Left lobe of liver (tissue), 2 donors: ENCODE measurements at regions not wholly inside any gene's neighbourhood (a gene's known extent, or its start where the extent isn't known, plus 50 kb on each side); places are given as distances from the start of the nearest gene placed in this dataset.
"Not testable (repeated sequence)": the region's sequence is repeated elsewhere in the genome, so short reads cannot be mapped to it uniquely, and the experiment has no call there.

Experiments used
- ATAC-seq: fragments of 200-7000 bp; cut with Tn5 transposase; one replicate; pipeline ENCODE4 v1.9.1; 2020; ENCODE audit warnings: mild to moderate bottlenecking, moderate library complexity
- DNase-seq: peaks from one replicate; pipeline ENCODE4 v3.0.0-alpha.2; 2020; ENCODE audit warnings: low spot score
- donor health status: DM: no; HTN: no; CAD: no; lungs with moderate emphysema.
- donor health status: DM: no; HTN: yes; CAD: no.

DNA sequence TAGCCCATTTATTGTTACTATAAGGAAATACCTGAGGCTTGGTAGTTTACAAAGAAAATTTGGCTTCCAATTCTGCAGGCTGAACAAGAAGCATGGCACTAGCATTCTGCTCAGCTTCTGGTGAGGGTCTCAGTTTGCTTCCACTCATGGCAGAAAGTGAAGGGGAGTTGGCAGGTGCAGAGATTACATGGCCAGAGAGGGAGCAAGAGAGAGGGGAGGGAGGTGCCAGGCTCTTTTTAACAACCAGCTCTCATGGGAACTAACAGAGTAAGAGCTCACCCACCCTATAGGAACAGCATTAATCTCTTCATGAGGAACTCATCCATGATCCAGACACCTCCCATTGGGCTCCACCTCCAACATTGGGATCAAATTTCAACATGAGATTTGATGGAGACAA lies 437.9 kb downstream of the CHL1 start:
- no peak for ATAC-seq
- DNase-seq: no peak

GRCh38 chr3:635393-635792 lies 438.8 kb downstream of the CHL1 start:
- ATAC-seq (no peak), DNase-seq (no peak)

GRCh38 chr3:643376-643775 lies 446.8 kb downstream of the CHL1 start:
- DNase-seq (no peak), ATAC-seq (no peak)

- DNase-seq (no peak), ATAC-seq (no peak)
Measured at GRCh38 chr3:655824-656223, 437.0 kb upstream of the CNTN6 start.

GRCh38 chr3:661356-661755 lies 431.5 kb upstream of the CNTN6 start:
- DNase-seq: no peak
- ATAC-seq: no peak

DNA sequence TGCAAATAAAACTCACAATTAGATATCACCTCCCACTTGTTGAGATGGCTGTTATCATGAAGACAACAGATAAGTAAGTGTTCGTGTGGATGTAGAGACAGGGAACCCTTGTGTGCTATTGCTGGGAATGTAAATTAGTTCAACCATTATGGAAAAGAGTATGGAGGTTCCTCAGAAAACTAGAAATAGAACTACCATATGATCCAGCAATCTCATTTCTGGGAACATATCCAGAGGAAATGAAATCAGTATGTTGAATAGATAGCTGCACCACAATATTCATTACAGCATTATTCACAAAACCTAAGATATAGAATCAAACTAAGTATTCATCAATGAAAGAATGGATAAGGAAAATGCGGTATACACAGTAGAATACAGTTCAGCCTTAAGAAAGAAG lies 418.7 kb upstream of the CNTN6 start:
- no peak for DNase-seq
- ATAC-seq: no peak

GRCh38 chr3:675846-676245 lies 417.0 kb upstream of the CNTN6 start:
- DNase-seq (no peak), ATAC-seq (no peak)

GRCh38 chr3:683770-684169 lies 409.1 kb upstream of the CNTN6 start:
- no peak for DNase-seq
- ATAC-seq: no peak

GRCh38 chr3:690770-691169 lies 402.1 kb upstream of the CNTN6 start:
- DNase-seq (no peak), ATAC-seq (no peak)

DNA sequence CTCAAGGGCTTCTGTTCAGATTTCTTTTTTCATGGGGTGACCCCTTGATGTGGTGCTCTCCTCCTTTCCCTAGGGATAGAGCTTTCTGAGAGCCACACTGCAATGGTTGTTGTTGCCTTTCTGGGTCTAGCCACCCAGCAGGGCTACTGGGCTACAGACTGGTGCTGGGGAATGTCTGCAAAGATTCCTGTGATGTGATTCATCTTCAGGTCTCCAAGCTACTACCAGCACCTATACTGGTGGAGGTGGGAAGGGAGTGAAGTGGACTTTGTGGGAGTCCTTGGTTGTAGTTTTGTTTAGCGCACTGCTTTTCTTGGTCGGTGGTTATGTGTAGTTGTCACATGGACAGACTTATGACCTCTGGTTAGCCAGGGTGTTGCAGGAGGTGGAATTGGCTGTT lies 392.3 kb upstream of the CNTN6 start:
- no peak for ATAC-seq
- no peak for DNase-seq

- ATAC-seq (no peak), DNase-seq (no peak)
Measured at GRCh38 chr3:707041-707440, 385.8 kb upstream of the CNTN6 start.

DNA sequence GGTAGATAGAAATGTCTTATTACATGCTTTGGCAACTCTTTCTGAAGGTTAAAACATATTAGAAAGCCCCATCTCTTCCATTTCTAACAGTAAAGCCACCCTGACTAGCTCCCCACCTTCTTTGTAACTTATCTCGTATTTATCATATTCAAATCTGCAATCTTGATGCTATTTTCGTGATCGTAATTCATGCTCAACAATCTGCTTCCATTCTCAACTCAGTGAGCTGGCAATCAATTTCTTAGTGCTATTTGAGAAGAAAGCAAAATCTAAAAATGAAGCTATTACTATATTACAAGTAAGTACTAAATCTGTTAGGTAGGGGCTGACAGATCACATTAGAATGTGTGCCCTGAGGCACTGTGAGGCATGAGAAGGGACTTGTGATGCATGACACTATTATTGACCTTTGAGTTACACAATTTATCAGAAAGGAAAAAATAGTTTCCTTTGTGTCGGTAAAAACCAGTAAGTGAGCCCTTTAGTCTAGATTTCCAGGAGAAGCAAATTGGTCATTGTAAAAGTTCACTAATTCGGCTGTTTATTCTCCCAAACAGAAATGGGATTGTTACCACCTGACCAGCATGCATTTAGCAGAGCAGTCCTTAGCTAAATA lies 379.7 kb upstream of the CNTN6 start:
- DNase-seq (no peak), ATAC-seq (no peak)

GRCh38 chr3:713947-714620 lies 378.7 kb upstream of the CNTN6 start:
- DNase-seq (no peak), ATAC-seq (no peak)

DNA sequence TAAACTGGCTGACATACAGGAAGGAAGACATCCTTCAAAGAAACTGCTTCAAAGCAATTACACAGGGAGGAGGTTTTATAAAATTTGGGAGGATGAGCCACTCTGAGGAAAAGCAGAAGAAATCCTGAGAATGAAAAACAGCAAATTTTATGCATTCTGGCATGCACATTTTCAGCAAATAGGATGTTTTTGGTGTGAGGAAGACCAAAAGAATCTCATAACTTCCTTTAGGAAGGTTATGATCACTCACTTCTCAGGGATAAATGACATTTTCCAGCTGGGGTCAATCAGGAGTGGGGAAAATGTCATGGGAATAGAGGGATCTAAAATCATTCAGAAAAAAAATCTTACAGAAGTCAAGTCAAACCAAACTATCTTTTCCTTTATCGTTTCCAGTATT lies 371.7 kb upstream of the CNTN6 start:
- DNase-seq (no peak), ATAC-seq (no peak)

DNA sequence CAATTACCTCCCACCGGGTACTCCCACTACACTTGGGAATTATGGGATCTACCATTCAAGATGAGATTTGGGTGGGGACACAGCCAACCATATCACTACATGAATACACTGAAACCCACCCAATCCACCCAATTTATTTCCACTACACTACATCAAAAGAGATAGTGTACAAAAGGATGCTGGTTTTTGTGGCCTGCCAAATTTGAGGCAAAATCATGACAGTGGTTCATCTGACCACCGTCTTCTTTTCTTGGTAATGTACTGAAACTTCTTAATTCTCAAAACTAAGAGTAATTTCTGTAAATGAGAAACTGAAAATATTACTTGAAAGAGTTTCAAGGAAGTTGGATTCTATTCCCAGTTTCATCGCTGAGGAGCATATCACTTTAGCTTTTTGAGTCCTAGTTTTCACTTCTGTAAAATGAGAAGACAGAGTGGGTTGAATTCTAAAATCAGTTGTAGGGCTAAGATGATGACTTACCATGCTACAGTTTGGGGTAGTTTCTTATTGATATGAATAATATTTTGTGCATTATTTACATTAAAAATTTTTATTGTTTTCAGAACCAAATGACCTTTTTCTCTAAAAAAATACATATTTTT lies 360.4 kb upstream of the CNTN6 start:
- DNase-seq (no peak), ATAC-seq (no peak)

DNA sequence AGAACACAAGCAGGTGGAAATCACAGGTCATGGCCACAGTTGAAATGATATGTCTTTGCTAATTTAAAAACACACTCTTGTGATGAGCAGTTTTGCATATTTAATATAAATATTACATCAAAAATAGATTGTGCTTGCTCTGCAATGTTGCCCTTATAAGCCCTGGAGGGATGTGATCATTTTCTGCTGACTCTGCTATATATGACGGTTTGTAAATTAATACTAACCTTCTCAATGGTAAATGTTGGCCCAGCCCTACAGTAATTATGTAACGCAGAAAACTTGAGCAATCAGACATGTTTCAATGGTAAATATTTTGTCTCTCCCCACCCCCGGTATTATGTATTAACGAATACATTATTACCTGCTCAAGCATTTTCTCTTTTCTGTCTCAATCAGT lies 359.5 kb upstream of the CNTN6 start:
- DNase-seq: no peak
- ATAC-seq: no peak

DNA sequence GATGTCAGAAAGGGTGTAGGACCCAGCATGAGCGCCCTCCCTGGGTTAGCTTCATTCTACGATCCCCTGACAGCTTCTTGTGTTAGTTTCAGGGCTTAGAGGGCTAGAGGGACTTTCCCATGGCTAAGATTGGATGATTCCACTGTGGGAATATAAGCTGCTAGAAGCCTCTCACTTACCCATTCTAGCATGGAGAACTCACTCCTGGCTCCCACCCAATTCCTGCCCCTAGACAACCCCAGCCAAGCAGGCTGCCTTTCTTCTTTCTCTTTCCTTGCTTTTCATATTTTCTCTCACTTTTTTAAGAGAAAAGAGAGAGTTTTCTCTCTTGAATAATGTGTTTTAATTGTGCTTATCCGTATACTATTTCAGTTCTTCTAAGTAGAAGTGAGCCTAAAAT lies 335.1 kb upstream of the CNTN6 start:
- no peak for ATAC-seq
- no peak for DNase-seq

DNA sequence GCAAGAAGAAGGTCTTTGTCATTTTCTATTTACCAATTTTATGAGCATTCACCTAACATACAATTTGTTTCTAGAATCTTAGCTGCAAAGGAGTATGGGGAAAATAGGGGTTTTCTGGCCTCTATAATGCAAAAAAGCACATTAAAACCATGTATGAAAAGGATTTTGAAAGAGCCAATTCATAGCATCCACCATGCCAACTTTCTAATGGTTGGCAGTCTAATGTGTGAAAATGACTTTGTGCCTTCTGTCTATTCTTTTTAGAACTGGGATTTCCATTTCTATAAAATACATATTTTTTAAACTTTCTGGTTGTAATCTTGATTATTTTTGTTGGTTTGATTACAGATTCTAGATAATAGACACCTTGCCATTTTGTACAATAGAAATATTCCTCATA lies 333.7 kb upstream of the CNTN6 start:
- DNase-seq: no peak
- ATAC-seq: no peak

- not testable (repeated sequence) for ATAC-seq, DNase-seq
Measured at GRCh38 chr3:773433-773832, 319.4 kb upstream of the CNTN6 start.

GRCh38 chr3:775178-775880 lies 317.5 kb upstream of the CNTN6 start:
- DNase-seq (no peak), ATAC-seq (no peak)

- DNase-seq: no peak
- ATAC-seq: no peak
Measured at GRCh38 chr3:780505-780904, 312.3 kb upstream of the CNTN6 start.

GRCh38 chr3:791442-791841 lies 301.4 kb upstream of the CNTN6 start:
- ATAC-seq: no peak
- DNase-seq: no peak
